HG03196 (cell line): ENCODE measurements at regions not wholly inside any gene's neighbourhood (a gene's known extent, or its start where the extent isn't known, plus 50 kb on each side); places are given as distances from the start of the nearest gene placed in this dataset.
A peak's percentile ranks its signal among the peaks of the same experiment; 100 is the strongest.

Source experiments
- ATAC-seq: cut with Tn5 transposase; IDR thresholded peaks from one replicate; pipeline ENCODE4 v1.9.1; 2021; ENCODE audit not compliant: unreplicated experiment

GRCh38 chr1:88111816-88112215, 572.3 kb upstream of the PKN2 start:
- no peak for ATAC-seq

GRCh38 chr1:88117597-88117996, 566.5 kb upstream of the PKN2 start:
- ATAC-seq: no peak

GRCh38 chr1:88118176-88118845, 565.8 kb upstream of the PKN2 start:
- ATAC-seq: no peak

- no peak for ATAC-seq
These were observed 559.5 kb upstream of the PKN2 start for GRCh38 chr1:88124614-88125013.

- no peak for ATAC-seq
These were observed 557.6 kb upstream of the PKN2 start for GRCh38 chr1:88126467-88126866.

- ATAC-seq: no peak
These were observed 550.1 kb upstream of the PKN2 start for GRCh38 chr1:88133991-88134390.

- ATAC-seq: no peak
These were observed 548.8 kb upstream of the PKN2 start for GRCh38 chr1:88134983-88135921.

GRCh38 chr1:88139633-88140032, 544.4 kb upstream of the PKN2 start:
- no peak for ATAC-seq

GRCh38 chr1:88140325-88140724, 543.7 kb upstream of the PKN2 start:
- ATAC-seq: no peak

GRCh38 chr1:88141499-88142074, 542.5 kb upstream of the PKN2 start:
- ATAC-seq: no peak

GRCh38 chr1:88145752-88146151, 538.3 kb upstream of the PKN2 start:
- ATAC-seq: no peak

GRCh38 chr1:88149686-88150085, 534.4 kb upstream of the PKN2 start:
- no peak for ATAC-seq

- ATAC-seq: peak; percentile 74
These were observed 533.7 kb upstream of the PKN2 start for GRCh38 chr1:88150330-88150729.

GRCh38 chr1:88163187-88163586, 520.9 kb upstream of the PKN2 start:
- no peak for ATAC-seq

- ATAC-seq: no peak
These were observed 515.9 kb upstream of the PKN2 start for GRCh38 chr1:88168126-88168525.

- no peak for ATAC-seq
These were observed 514.9 kb upstream of the PKN2 start for GRCh38 chr1:88169139-88169538.

GRCh38 chr1:88169939-88170338, 514.1 kb upstream of the PKN2 start:
- ATAC-seq: no peak

GRCh38 chr1:88175120-88175630, 508.9 kb upstream of the PKN2 start:
- ATAC-seq: no peak

- ATAC-seq: no peak
These were observed 508.3 kb upstream of the PKN2 start for GRCh38 chr1:88175631-88176226.

GRCh38 chr1:88179943-88180342, 504.1 kb upstream of the PKN2 start:
- no peak for ATAC-seq

GRCh38 chr1:88180449-88181108, 503.5 kb upstream of the PKN2 start:
- ATAC-seq: peak; percentile 96
